ENCODE measurements at regions not wholly inside any gene's neighbourhood (a gene's known extent, or its start where the extent isn't known, plus 50 kb on each side); places are given as distances from the start of the nearest gene placed in this dataset.

DNA sequence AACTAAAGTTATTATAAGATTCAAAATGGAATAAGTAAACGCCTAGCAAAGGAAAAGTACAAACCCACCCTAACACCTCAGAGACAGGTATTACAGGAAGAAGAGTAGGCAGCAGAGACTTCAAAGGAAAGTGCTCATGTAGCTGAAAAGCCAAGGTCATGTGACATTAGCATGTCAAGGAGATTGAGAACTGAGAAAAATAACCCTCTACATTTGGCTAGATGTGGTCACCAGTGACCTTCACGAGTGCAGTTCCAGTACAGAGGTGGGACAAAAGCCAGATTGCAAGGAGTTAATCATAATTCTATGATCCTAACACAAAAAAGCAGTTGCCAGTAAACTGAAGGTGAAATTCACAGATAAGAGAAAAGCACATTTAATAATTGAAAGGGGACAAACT is 252.7 kb downstream of the ZEB2 start:
- H3K36me3 ChIP-seq (ENCODE audit: control insufficient read depth, insufficient read depth, low read length) = no peaks in the 10 kb centered on the region
- H3K27ac ChIP-seq (ENCODE audit: insufficient read depth, low read length, poor library complexity, severe bottlenecking) = no peak overlapping the region
- DNase-seq = no peak
- H3K27me3 ChIP-seq (replicated peaks; ENCODE audit: control insufficient read depth, insufficient read depth, low read length, poor library complexity, severe bottlenecking) = no peaks in the 10 kb centered on the region
- H3K9me3 ChIP-seq (ENCODE audit: control insufficient read depth, low read length) = no peaks in the 10 kb centered on the region
- no peaks in the 10 kb centered on the region for H3K4me1 ChIP-seq (ENCODE audit: control insufficient read depth, insufficient read depth, low read length, poor library complexity, severe bottlenecking)
- H3K4me3 ChIP-seq (ENCODE audit: insufficient read depth, low read depth, low read length, poor library complexity, severe bottlenecking) = no peak overlapping the region

DNA sequence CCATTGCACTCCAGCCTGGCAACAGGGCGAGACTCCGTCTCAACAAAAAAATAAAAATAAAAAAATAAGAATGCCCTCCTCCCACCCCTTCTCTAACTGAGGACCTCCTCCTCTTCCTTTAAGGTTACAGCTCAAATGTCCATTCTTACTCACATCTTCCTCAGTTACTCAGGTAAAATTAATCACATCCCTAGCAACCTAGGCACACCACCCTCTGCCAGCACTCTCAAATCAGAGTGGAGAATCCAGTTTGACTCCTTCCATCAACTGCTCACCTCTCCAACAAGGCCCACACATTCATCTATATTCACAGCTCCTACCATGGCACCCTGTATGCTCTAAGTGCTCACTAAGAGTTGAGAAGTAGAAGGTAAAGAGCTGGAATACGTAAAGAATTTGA is 254.3 kb downstream of the ZEB2 start:
- Histone ChIP-seq H3K4me1 (ENCODE audit: control insufficient read depth, insufficient read depth, low read length, poor library complexity, severe bottlenecking) (no peaks in the 10 kb centered on the region), H3K9me3 (ENCODE audit: control insufficient read depth, low read length) (no peaks in the 10 kb centered on the region), H3K27ac (ENCODE audit: insufficient read depth, low read length, poor library complexity, severe bottlenecking) (no peak overlapping the region), H3K27me3 (replicated peaks; ENCODE audit: control insufficient read depth, insufficient read depth, low read length, poor library complexity, severe bottlenecking) (no peaks in the 10 kb centered on the region), H3K36me3 (ENCODE audit: control insufficient read depth, insufficient read depth, low read length) (no peaks in the 10 kb centered on the region), H3K4me3 (ENCODE audit: insufficient read depth, low read depth, low read length, poor library complexity, severe bottlenecking) (no peak overlapping the region)
- DNase-seq = no peak

DNA sequence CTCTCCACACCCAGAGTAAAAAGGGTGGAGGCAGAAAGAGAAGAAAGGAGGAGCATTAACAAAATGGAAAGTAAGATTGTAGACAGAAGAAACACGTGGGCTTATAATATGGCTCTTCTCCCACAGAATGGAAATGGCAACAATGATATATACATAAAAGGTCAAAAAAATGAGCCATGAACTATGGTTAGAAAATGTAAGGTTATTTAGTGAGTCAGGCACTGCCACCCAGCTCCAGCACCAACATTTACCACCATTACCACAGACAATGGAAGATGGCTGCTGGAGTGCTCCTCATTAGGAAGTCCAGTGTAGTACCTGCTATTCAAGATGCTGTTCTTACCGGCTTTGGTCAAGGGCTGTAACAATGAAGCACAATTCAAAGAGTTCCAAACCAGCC is 258.0 kb downstream of the ZEB2 start:
- no peak overlapping the region for H3K4me3 ChIP-seq (ENCODE audit: insufficient read depth, low read depth, low read length, poor library complexity, severe bottlenecking)
- H3K27me3 ChIP-seq (replicated peaks; ENCODE audit: control insufficient read depth, insufficient read depth, low read length, poor library complexity, severe bottlenecking) = no peaks in the 10 kb centered on the region
- no peaks in the 10 kb centered on the region for H3K36me3 ChIP-seq (ENCODE audit: control insufficient read depth, insufficient read depth, low read length)
- no peaks in the 10 kb centered on the region for H3K4me1 ChIP-seq (ENCODE audit: control insufficient read depth, insufficient read depth, low read length, poor library complexity, severe bottlenecking)
- DNase-seq = no peak
- no peaks in the 10 kb centered on the region for H3K9me3 ChIP-seq (ENCODE audit: control insufficient read depth, low read length)
- H3K27ac ChIP-seq (ENCODE audit: insufficient read depth, low read length, poor library complexity, severe bottlenecking) = no peak overlapping the region

DNA sequence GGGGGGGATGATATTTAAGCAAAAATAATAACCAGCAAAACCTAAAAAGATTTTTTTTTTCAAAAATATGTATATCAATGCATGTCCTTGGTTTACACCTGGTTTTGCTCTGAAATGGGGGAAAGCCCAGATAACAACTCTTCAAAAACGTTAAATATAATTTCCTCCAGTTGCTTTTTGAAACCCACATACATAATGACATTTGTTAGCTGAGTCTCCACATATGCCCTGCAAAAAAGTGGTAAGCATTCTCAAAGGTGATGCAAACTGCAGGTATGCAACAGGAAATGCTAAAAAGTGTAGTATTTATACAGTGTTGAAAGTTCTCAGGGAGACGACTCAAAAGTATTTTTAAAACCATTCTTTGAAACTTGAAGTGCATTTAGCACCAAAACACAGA is 258.6 kb downstream of the ZEB2 start:
- Histone ChIP-seq H3K4me3 (ENCODE audit: insufficient read depth, low read depth, low read length, poor library complexity, severe bottlenecking) (no peak overlapping the region), H3K27ac (ENCODE audit: insufficient read depth, low read length, poor library complexity, severe bottlenecking) (no peak overlapping the region), H3K4me1 (ENCODE audit: control insufficient read depth, insufficient read depth, low read length, poor library complexity, severe bottlenecking) (no peaks in the 10 kb centered on the region), H3K9me3 (ENCODE audit: control insufficient read depth, low read length) (no peaks in the 10 kb centered on the region), H3K36me3 (ENCODE audit: control insufficient read depth, insufficient read depth, low read length) (no peaks in the 10 kb centered on the region), H3K27me3 (replicated peaks; ENCODE audit: control insufficient read depth, insufficient read depth, low read length, poor library complexity, severe bottlenecking) (no peaks in the 10 kb centered on the region)
- no peak for DNase-seq

DNA sequence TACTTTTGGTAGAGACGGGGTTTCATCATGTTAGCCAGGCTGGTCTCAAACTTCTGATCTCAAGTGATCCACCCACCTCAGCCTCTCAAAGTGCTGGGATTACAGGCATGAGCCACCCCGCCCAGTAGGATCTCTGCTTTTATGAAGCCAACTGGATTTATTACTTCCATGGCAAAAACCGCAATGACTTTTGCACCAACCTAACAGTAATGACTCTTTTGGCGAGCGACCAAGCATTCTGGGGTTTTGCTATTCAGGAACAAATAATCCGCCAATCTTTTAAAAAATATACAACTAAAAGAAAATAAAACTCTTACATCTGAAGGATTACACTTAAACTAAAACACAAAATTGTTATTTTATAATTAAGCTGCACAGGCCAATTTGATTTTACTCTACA is 260.6 kb downstream of the ZEB2 start:
- DNase-seq = no peak
- Histone ChIP-seq H3K4me3 (ENCODE audit: insufficient read depth, low read depth, low read length, poor library complexity, severe bottlenecking) (no peak overlapping the region), H3K36me3 (ENCODE audit: control insufficient read depth, insufficient read depth, low read length) (no peaks in the 10 kb centered on the region), H3K4me1 (ENCODE audit: control insufficient read depth, insufficient read depth, low read length, poor library complexity, severe bottlenecking) (no peaks in the 10 kb centered on the region), H3K27ac (ENCODE audit: insufficient read depth, low read length, poor library complexity, severe bottlenecking) (no peak overlapping the region), H3K27me3 (replicated peaks; ENCODE audit: control insufficient read depth, insufficient read depth, low read length, poor library complexity, severe bottlenecking) (no peaks in the 10 kb centered on the region), H3K9me3 (ENCODE audit: control insufficient read depth, low read length) (peaks cover 6% of the 10 kb centered on the region)

DNA sequence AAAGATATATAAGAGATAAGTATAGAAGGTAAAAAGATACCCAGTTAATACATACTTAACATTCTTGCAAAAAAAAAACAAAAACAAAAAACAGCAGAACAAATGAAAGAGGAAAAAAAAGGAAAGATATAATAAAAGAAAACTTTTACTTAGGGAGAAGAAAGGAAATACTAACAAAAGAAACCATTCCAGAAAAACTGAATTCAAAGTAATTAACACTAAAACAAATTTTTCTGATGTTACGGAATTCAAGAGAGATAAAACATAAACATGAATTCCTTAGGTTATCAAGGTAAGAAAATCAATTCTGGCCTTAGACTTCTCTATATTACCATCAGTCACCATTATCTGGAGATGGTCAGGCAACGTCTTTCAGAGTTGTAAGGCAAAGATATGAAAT is 261.8 kb downstream of the ZEB2 start:
- Histone ChIP-seq H3K27me3 (replicated peaks; ENCODE audit: control insufficient read depth, insufficient read depth, low read length, poor library complexity, severe bottlenecking) (no peaks in the 10 kb centered on the region), H3K9me3 (ENCODE audit: control insufficient read depth, low read length) (peaks cover 11% of the 10 kb centered on the region), H3K27ac (ENCODE audit: insufficient read depth, low read length, poor library complexity, severe bottlenecking) (no peak overlapping the region), H3K36me3 (ENCODE audit: control insufficient read depth, insufficient read depth, low read length) (no peaks in the 10 kb centered on the region), H3K4me1 (ENCODE audit: control insufficient read depth, insufficient read depth, low read length, poor library complexity, severe bottlenecking) (no peaks in the 10 kb centered on the region), H3K4me3 (ENCODE audit: insufficient read depth, low read depth, low read length, poor library complexity, severe bottlenecking) (no peak overlapping the region)
- DNase-seq = no peak

DNA sequence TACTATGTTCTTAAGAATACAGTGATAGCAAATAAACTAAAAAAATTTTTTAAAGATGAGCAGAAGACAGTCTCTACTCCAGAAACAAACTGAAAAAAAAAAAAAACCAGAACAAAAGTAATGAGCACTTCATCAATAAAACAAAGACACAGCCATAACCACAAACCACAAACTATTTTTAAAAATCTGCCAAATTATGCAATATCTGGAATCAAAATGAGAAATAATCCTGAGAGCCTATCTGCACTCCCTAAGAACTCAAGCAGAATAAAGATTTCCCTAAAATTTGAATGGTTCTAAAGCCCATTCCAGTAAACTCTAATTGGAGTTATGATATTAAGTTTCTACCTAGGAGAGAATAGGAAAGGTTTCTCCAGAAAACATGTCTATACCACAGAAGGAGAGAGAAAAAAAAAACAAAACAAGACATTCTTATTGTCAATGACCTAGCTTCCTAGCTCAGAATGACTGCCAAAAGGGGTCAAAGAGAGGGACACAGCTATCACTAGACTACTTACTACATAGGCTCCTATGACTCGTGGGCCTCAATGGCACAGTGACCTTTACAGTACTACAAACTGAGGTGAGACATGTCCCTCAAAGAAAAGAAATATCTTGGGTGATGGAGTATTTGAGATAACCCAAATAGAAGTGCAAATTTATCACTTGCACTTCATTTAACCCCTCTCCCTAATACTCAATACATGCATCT is 262.8 kb downstream of the ZEB2 start:
- no peak overlapping the region for H3K27ac ChIP-seq (ENCODE audit: insufficient read depth, low read length, poor library complexity, severe bottlenecking)
- no peaks in the 10 kb centered on the region for H3K36me3 ChIP-seq (ENCODE audit: control insufficient read depth, insufficient read depth, low read length)
- no peaks in the 10 kb centered on the region for H3K4me1 ChIP-seq (ENCODE audit: control insufficient read depth, insufficient read depth, low read length, poor library complexity, severe bottlenecking)
- peaks cover 19% of the 10 kb centered on the region for H3K9me3 ChIP-seq (ENCODE audit: control insufficient read depth, low read length)
- H3K27me3 ChIP-seq (replicated peaks; ENCODE audit: control insufficient read depth, insufficient read depth, low read length, poor library complexity, severe bottlenecking) = no peaks in the 10 kb centered on the region
- no peak for DNase-seq
- H3K4me3 ChIP-seq (ENCODE audit: insufficient read depth, low read depth, low read length, poor library complexity, severe bottlenecking) = no peak overlapping the region

DNA sequence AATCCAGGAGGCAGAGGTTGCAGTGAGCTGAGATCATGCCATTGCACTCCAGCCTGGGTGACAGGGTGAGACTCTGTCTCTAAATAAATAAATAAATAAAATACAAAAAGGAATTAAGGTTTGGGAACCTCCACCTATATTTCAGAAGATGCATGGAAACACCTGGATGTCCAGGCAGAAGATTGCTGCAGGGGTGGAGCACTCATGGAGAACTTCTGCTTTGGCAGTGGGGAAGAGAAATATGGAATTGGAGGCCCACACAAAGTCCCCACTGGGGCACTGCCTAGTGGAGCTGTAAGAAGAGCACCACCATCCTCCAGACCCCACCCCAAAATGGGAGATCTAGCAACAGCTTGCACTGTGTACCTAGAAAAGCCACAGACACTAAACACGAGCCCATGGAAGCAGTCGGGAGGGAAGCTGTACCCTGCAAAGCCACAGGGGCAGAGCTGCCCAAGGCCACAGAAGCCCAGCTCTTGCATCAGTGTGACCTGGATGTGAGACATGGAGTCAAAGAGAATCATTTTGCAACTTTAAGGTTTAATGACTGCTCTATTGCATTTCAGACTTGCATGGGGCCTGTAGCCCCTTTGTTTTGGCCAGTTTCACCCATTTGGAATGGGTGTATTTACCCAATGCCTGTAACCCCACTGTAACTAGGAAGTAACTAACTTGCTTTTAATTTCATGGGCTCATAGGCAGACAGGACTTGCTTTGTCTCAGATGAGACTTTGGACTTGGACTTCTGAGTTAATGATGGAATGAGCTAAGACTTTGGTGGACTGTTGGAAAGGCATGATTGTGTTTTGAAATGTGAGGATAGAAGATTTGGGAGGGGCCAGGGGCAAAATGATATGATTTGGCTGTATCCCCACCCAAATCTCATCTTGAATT is 265.3 kb downstream of the ZEB2 start:
- no peak for DNase-seq
- Histone ChIP-seq H3K27ac (ENCODE audit: insufficient read depth, low read length, poor library complexity, severe bottlenecking) (no peak overlapping the region), H3K4me1 (ENCODE audit: control insufficient read depth, insufficient read depth, low read length, poor library complexity, severe bottlenecking) (no peaks in the 10 kb centered on the region), H3K36me3 (ENCODE audit: control insufficient read depth, insufficient read depth, low read length) (no peaks in the 10 kb centered on the region), H3K4me3 (ENCODE audit: insufficient read depth, low read depth, low read length, poor library complexity, severe bottlenecking) (no peak overlapping the region), H3K27me3 (replicated peaks; ENCODE audit: control insufficient read depth, insufficient read depth, low read length, poor library complexity, severe bottlenecking) (no peaks in the 10 kb centered on the region), H3K9me3 (ENCODE audit: control insufficient read depth, low read length) (peaks cover 19% of the 10 kb centered on the region)

DNA sequence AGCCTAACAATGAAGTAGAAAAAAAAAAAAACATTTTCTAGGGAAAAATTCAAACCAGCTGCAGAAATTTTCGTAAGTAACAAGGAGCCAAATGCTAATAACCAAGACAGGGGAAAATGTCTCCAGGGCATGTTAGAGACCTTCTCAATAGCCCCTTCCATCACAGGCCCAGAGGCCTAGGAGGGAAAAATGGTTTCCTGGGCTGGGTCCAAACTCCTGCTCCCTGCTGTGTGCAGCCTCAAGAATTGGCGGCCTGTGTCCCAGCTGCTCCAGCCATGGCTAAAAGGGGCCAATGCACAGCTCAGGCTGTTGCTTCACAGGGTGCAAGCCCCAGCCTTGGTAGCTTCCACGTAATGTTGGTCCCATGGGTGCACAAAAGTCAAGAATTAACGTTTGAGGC is 266.2 kb downstream of the ZEB2 start:
- no peak for DNase-seq
- no peak overlapping the region for H3K4me3 ChIP-seq (ENCODE audit: insufficient read depth, low read depth, low read length, poor library complexity, severe bottlenecking)
- H3K9me3 ChIP-seq (ENCODE audit: control insufficient read depth, low read length) = peaks cover 19% of the 10 kb centered on the region
- H3K36me3 ChIP-seq (ENCODE audit: control insufficient read depth, insufficient read depth, low read length) = no peaks in the 10 kb centered on the region
- H3K27me3 ChIP-seq (replicated peaks; ENCODE audit: control insufficient read depth, insufficient read depth, low read length, poor library complexity, severe bottlenecking) = no peaks in the 10 kb centered on the region
- no peak overlapping the region for H3K27ac ChIP-seq (ENCODE audit: insufficient read depth, low read length, poor library complexity, severe bottlenecking)
- H3K4me1 ChIP-seq (ENCODE audit: control insufficient read depth, insufficient read depth, low read length, poor library complexity, severe bottlenecking) = no peaks in the 10 kb centered on the region

DNA sequence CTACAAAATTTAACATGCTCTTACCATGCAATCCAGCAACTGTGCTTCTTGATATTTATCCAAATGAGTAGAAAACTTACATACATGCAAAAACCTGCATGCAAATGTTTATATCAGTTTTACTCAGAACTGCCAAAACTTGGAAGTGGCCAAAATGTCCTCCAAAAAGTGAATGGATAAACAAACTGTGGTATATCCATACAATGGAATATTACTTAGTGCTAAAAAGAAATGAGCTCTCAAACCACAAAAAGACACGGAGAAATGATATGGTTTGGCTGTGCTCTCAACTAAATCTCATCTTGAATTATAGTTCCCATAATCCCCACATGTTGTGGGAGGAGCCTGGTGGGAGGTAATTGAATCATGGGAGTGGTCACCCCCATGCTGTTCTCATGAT is 267.2 kb downstream of the ZEB2 start:
- Histone ChIP-seq H3K27me3 (replicated peaks; ENCODE audit: control insufficient read depth, insufficient read depth, low read length, poor library complexity, severe bottlenecking) (no peaks in the 10 kb centered on the region), H3K4me3 (ENCODE audit: insufficient read depth, low read depth, low read length, poor library complexity, severe bottlenecking) (no peak overlapping the region), H3K4me1 (ENCODE audit: control insufficient read depth, insufficient read depth, low read length, poor library complexity, severe bottlenecking) (no peaks in the 10 kb centered on the region), H3K9me3 (ENCODE audit: control insufficient read depth, low read length) (peaks cover 19% of the 10 kb centered on the region), H3K36me3 (ENCODE audit: control insufficient read depth, insufficient read depth, low read length) (no peaks in the 10 kb centered on the region), H3K27ac (ENCODE audit: insufficient read depth, low read length, poor library complexity, severe bottlenecking) (no peak overlapping the region)
- DNase-seq = no peak
